ENCODE measurements at regions not wholly inside any gene's neighbourhood (a gene's known extent, or its start where the extent isn't known, plus 50 kb on each side); places are given as distances from the start of the nearest gene placed in this dataset.

- TF ChIP-seq CTCF (IDR thresholded peaks at IDR 0.05) (no peak), POLR2A (IDR thresholded peaks at IDR 0.05) (no peak)
Observed at GRCh38 chr12:13538136-13538535, 341.6 kb downstream of the EMP1 start.
